ENCODE measurements at regions not wholly inside any gene's neighbourhood (a gene's known extent, or its start where the extent isn't known, plus 50 kb on each side); places are given as distances from the start of the nearest gene placed in this dataset.

DNA sequence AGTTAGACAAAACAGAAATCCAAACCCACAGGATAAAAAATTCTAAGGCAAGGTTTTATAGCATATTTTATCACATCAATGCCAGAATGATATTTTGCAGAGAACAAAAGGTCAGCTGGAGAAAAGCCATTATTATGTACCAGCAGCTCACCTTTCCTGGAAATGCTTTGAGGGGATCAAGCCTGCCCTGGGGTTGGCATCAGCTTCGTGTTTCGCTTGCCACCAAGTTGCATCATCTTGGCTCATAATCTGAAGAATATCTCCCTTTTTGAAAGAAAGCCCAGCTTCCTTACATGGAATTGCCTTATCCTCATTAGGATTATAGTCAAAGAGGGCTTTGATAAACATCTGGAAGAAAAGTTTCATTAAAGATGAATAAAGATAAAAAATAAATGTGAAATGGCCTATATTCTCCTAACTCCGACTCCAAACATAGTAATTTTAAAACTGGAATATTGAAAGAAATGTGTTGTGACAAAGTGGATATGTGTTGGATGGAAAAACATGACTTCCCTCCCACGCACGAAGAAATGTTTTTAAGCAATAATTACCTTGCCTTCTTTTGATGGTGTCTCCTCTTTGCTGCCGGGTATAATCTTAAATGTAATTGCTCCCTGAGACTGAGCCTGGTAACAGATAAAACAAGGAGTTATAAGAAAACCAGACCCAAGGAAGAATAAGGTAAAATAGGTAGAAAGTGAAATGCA is 121.3 kb upstream of the ODAD2 start:
- ATAC-seq: no peak
- BruUV-seq (replicated peaks): no TSS peak
- TF ChIP-seq, protein P1, sequence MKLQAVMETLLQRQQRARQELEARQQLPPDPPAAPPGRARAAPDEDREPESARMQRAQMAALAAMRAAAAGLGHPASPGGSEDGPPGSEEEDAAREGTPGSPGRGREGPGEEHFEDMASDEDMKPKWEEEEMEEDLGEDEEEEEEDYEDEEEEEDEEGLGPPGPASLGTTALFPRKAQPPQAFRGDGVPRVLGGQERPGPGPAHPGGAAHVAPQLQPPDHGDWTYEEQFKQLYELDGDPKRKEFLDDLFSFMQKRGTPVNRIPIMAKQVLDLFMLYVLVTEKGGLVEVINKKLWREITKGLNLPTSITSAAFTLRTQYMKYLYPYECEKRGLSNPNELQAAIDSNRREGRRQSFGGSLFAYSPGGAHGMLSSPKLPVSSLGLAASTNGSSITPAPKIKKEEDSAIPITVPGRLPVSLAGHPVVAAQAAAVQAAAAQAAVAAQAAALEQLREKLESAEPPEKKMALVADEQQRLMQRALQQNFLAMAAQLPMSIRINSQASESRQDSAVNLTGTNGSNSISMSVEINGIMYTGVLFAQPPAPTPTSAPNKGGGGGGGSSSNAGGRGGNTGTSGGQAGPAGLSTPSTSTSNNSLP (IDR thresholded peaks at IDR 0.05; ENCODE audit: borderline replicate concordance, low read depth, low read length): no peak
- TF ChIP-seq TRIM24 (IDR thresholded peaks at IDR 0.05) (peak in 1 of 2 experiments; percentile 67; a peak in 1 of 4 replicates), THRAP3 (IDR thresholded peaks at IDR 0.05; ENCODE audit: borderline replicate concordance) (no peak), HNRNPUL1 (IDR thresholded peaks at IDR 0.05; ENCODE audit: low read length) (no peak), ZNF143 (CRISPR knock-in tag; IDR thresholded peaks at IDR 0.05) (no peak), CEBPG (CRISPR knock-in tag; IDR thresholded peaks at IDR 0.05) (no peak), CEBPG (tag; conservative IDR thresholded peaks at IDR 0.05 in 1 of 2, IDR thresholded peaks at IDR 0.05 in 1 of 2) (peak; percentile 78 to 84), U2AF2 (optimal IDR thresholded peaks at IDR 0.05; ENCODE audit: low read depth, low read length) (no peak), WHSC1 (IDR thresholded peaks at IDR 0.05; ENCODE audit: low read length) (no peak), KLF1 (tag; IDR thresholded peaks at IDR 0.05) (no peak), PHTF2 (CRISPR knock-in tag; IDR thresholded peaks at IDR 0.05) (no peak), ZNF146 (CRISPR knock-in tag; IDR thresholded peaks at IDR 0.05; ENCODE audit: unreplicated experiment) (no peak), ZSCAN32 (CRISPR knock-in tag; IDR thresholded peaks at IDR 0.05) (peak; percentile 54; the same call in 1 of the 2 replicates), EGR1 (conservative IDR thresholded peaks at IDR 0.05) (no peak), L3MBTL2 (IDR thresholded peaks at IDR 0.05) (no peak)
- TF ChIP-seq, protein P2, sequence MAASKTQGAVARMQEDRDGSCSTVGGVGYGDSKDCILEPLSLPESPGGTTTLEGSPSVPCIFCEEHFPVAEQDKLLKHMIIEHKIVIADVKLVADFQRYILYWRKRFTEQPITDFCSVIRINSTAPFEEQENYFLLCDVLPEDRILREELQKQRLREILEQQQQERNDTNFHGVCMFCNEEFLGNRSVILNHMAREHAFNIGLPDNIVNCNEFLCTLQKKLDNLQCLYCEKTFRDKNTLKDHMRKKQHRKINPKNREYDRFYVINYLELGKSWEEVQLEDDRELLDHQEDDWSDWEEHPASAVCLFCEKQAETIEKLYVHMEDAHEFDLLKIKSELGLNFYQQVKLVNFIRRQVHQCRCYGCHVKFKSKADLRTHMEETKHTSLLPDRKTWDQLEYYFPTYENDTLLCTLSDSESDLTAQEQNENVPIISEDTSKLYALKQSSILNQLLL (CRISPR knock-in tag; IDR thresholded peaks at IDR 0.05; ENCODE audit: borderline replicate concordance): no peak
- TF ChIP-seq, protein P3, sequence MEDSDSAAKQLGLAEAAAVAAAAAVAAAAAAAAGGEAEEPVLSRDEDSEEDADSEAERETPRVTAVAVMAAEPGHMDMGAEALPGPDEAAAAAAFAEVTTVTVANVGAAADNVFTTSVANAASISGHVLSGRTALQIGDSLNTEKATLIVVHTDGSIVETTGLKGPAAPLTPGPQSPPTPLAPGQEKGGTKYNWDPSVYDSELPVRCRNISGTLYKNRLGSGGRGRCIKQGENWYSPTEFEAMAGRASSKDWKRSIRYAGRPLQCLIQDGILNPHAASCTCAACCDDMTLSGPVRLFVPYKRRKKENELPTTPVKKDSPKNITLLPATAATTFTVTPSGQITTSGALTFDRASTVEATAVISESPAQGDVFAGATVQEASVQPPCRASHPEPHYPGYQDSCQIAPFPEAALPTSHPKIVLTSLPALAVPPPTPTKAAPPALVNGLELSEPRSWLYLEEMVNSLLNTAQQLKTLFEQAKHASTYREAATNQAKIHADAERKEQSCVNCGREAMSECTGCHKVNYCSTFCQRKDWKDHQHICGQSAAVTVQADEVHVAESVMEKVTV (CRISPR knock-in tag; IDR thresholded peaks at IDR 0.05): no peak
- TF ChIP-seq, protein P4, sequence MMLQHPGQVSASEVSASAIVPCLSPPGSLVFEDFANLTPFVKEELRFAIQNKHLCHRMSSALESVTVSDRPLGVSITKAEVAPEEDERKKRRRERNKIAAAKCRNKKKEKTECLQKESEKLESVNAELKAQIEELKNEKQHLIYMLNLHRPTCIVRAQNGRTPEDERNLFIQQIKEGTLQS (IDR thresholded peaks at IDR 0.05): peak; percentile 41; the same call in 1 of the 2 replicates
- TF ChIP-seq, protein P4 (CRISPR knock-in tag; conservative IDR thresholded peaks at IDR 0.05): no peak

More for the DNA sequence above, 121.3 kb upstream of the ODAD2 start:
- Histone ChIP-seq H3K4me2 (ENCODE audit: insufficient read depth, low read length) (no peak overlapping the region), H3K9ac (ENCODE audit: insufficient read depth in 1 of 2, low read depth in 2 of 2, low read length in 2 of 2) (no peak overlapping the region), H2AFZ (ENCODE audit: low read depth, low read length) (no peak overlapping the region), H3K79me2 (ENCODE audit: control insufficient read depth, insufficient read depth, low read length) (no peaks in the 10 kb centered on the region), H3K4me3 (no peak overlapping the region), H3K9me1 (ENCODE audit: control insufficient read depth, insufficient read depth, low read length) (no peaks in the 10 kb centered on the region), H3K27ac (ENCODE audit: extremely low read depth, low read depth, low read length) (no peak overlapping the region), H3K9me3 (replicated peaks; ENCODE audit: control insufficient read depth, insufficient read depth, low read depth, low read length) (no peaks in the 10 kb centered on the region), H4K20me1 (replicated peaks; ENCODE audit: control insufficient read depth, insufficient read depth, low read length) (no peaks in the 10 kb centered on the region), H3K36me3 (ENCODE audit: control insufficient read depth, insufficient read depth, low read length) (no peaks in the 10 kb centered on the region), H3K4me1 (replicated peaks in 1 of 2; ENCODE audit: control insufficient read depth in 2 of 2, insufficient read depth in 2 of 2, low read length in 2 of 2) (no peaks in the 10 kb centered on the region), H3K27me3 (ENCODE audit: control insufficient read depth in 2 of 2, insufficient read depth in 2 of 2, low read length in 2 of 2) (no peaks in the 10 kb centered on the region)
- WGBS (ENCODE audit: insufficient coverage, low coverage, missing lambda C conversion rate): 4% methylated on average over 6 of the region's 6 CpGs
- FAIRE-seq (no peak), DNase-seq (ENCODE audit: extremely low read depth in 1 of 4, low spot score in 3 of 4) (no peak)
- POLR2A ChIA-PET: interaction anchor here (0.5 to 1.0 kb wide), 2 partner anchors 31 to 1432 kb away, joined by 3 read pairs; no protein-coding TSS in a partner anchor
- in situ Hi-C loops (cut with MboI): no loop called here
- intact Hi-C loops (cut with micrococcal nuclease): no loop called here
- CTCF ChIA-PET (ENCODE audit: low intra/inter-chr PET ratio): no interaction called here
